ENCODE measurements at regions not wholly inside any gene's neighbourhood (a gene's known extent, or its start where the extent isn't known, plus 50 kb on each side); places are given as distances from the start of the nearest gene placed in this dataset.

DNA sequence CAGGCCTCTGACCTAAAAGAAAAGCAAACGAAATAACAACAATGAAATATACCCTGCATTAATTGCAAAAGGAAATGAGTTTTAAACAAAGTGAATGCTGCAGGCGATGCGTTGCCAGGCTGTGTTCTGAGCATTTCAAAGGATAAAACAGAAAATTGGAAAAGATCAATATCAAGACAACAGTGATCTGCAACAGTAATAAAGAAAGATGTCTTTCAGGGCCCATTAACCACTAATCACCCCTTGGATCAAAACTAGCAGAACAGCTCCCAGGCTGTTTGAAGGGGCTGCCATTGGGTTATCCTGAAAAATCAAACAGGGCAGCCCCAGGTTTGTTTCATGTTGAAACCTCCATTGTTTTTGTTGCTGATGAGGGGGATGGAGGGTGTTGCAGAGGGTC, 219.2 kb downstream of the FGFR2 start:
- no peak for TF ChIP-seq POLR2AphosphoS5 (IDR thresholded peaks at IDR 0.05)
- TF ChIP-seq, protein P1, sequence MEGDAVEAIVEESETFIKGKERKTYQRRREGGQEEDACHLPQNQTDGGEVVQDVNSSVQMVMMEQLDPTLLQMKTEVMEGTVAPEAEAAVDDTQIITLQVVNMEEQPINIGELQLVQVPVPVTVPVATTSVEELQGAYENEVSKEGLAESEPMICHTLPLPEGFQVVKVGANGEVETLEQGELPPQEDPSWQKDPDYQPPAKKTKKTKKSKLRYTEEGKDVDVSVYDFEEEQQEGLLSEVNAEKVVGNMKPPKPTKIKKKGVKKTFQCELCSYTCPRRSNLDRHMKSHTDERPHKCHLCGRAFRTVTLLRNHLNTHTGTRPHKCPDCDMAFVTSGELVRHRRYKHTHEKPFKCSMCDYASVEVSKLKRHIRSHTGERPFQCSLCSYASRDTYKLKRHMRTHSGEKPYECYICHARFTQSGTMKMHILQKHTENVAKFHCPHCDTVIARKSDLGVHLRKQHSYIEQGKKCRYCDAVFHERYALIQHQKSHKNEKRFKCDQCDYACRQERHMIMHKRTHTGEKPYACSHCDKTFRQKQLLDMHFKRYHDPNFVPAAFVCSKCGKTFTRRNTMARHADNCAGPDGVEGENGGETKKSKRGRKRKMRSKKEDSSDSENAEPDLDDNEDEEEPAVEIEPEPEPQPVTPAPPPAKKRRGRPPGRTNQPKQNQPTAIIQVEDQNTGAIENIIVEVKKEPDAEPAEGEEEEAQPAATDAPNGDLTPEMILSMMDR (IDR thresholded peaks at IDR 0.05), result no peak
- no peak for TF ChIP-seq POLR2A (IDR thresholded peaks at IDR 0.05)

All from stomach (tissue), 4 donors.